Ovary (tissue), 3 donors: ENCODE measurements at regions not wholly inside any gene's neighbourhood (a gene's known extent, or its start where the extent isn't known, plus 50 kb on each side); places are given as distances from the start of the nearest gene placed in this dataset.

Source experiments
- CTCF ChIP-seq, 3 donors: fragments of 450-650 bp in 2 of 3; fragments of 200-600 bp in 1 of 3; IDR thresholded peaks; one replicate each; pipeline versions ENCODE4 v1.5.1 to v1.8.0; 2016 to 2022; ENCODE audit warnings: antibody characterized with exemption in 3 of 3, mild to moderate bottlenecking in 1 of 3
- POLR2A ChIP-seq: fragments of 450-650 bp; IDR thresholded peaks from one replicate; pipeline ENCODE4 v1.6.1; 2017; ENCODE audit warnings: antibody characterized with exemption, mild to moderate bottlenecking, moderate library complexity
- donor health status: DM: no; HTN: no; CAD: no.

- TF ChIP-seq POLR2A = no peak
- no peak for TF ChIP-seq CTCF (IDR thresholded peaks at IDR 0.05)
Observed at GRCh38 chr12:42652048-42652447, 62.5 kb upstream of the PRICKLE1 start.
